PC-3 (cell line): ENCODE measurements at regions not wholly inside any gene's neighbourhood (a gene's known extent, or its start where the extent isn't known, plus 50 kb on each side); places are given as distances from the start of the nearest gene placed in this dataset.
"Not testable (repeated sequence)": the region's sequence is repeated elsewhere in the genome, so short reads cannot be mapped to it uniquely, and the experiment has no call there.

Experiments
- CTCF ChIP-seq: fragments of 300-600 bp; sonication (generic); conservative IDR thresholded peaks from 2 replicates; pipeline ENCODE4 v1.5.1; 2017; ENCODE audit warnings: antibody characterized with exemption, low read depth, mild to moderate bottlenecking, low read length
- EZH2 ChIP-seq: fragments of 300-600 bp; sonication (generic); IDR thresholded peaks from one replicate; pipeline ENCODE4 v1.6.1; 2017; ENCODE audit warnings: antibody characterized with exemption, mild to moderate bottlenecking, low read length; ENCODE audit not compliant: unreplicated experiment
- EZH2phosphoT487 ChIP-seq: fragments of 300-600 bp; sonication (generic); IDR thresholded peaks from 2 replicates; pipeline ENCODE4 v1.6.1; 2018; ENCODE audit warnings: mild to moderate bottlenecking, antibody characterized with exemption, low read length, borderline replicate concordance

- not testable (repeated sequence) for TF ChIP-seq EZH2, CTCF, EZH2phosphoT487
Observed at GRCh38 chr4:128422296-128422695, 134.7 kb upstream of the PGRMC2 start.
